ENCODE measurements at regions not wholly inside any gene's neighbourhood (a gene's known extent, or its start where the extent isn't known, plus 50 kb on each side); places are given as distances from the start of the nearest gene placed in this dataset.
"Not testable (repeated sequence)": the region's sequence is repeated elsewhere in the genome, so short reads cannot be mapped to it uniquely, and the experiment has no call there.

DNA sequence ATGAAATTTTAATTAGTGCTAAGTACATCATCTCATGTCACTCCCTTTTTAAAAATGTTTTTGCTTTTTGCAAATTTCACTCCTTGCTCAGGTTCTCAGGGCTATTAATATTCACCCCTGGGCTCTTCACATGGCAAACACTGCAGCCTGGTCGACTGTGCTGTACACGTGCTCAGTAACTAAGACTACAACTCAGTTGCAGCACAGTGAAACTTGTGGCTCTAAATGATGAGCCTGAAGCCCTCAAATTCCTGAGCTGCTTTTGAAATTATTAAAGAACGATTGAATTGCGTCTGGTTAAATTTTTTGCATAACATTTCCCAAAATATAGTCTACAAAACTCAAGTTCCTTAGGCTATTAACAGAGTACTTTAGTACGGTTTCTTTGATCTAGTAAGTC is 159.3 kb upstream of the C2CD4B start:
- DNase-seq (ENCODE audit: low spot score): no peak

DNA sequence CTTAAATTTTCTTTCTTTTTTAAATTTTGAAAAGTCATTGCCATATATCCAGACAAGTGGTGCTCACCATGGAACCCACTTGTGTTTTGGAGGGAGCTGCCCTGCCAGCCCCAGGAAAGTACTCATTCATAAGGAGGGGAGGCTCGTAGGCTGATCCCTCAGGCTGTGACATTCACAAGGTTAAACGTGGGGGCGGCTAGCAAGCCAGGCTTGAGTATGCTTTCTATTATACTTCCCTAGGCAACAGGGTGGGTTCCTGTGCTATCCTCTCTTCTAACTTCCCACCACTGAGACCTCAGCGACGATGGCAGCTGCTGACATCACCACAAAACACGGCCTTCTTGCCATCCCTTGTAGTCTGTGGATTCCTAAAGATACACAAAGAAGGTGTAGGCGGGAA is 160.5 kb upstream of the C2CD4B start:
- DNase-seq (ENCODE audit: low spot score): no peak

DNA sequence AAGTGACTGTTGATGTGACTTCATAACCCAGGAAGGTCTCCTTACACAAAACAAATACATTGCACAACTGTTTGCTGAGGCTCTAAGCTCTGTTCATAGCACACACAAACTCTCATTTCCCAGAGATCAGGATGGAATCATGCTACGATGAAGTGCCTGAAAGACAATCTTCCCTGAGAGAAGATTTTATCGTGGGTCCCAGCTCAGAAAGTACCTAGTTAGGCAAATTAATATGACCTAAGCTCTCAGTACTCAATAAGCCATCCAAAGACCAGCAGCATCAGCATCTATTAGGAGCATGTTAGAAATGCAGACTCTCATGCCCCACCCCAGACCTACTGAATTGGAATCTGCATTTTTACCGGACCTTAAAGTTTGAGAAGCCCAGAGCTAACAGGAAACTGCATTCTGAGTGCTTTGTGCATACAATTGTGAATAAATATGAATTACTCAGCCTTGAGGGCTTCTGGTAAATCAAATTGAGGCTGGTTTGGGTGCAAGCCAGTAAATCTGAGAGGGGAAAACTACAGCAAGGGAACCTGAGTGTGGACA is 161.5 kb upstream of the C2CD4B start:
- no peak for DNase-seq (ENCODE audit: low spot score)

DNA sequence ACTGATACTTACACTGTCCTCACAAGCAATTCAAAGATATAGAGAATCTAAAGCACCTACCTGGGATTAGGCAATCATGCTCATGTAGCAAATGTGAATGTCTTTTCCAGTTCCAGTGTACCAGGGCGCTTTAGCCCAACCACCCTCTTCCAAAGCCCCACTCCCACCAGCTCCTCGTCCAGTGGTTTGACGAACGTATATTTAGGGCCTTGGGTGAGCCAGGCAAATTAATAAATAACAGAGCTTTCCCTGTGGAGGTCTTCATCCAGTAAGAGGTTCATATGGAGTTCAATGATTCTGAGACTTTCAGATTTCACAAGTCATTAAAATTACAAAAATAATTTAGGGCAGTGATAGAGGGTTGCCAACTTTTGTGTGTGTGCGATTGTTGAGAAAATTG is 162.3 kb upstream of the C2CD4B start:
- DNase-seq (ENCODE audit: low spot score): no peak

DNA sequence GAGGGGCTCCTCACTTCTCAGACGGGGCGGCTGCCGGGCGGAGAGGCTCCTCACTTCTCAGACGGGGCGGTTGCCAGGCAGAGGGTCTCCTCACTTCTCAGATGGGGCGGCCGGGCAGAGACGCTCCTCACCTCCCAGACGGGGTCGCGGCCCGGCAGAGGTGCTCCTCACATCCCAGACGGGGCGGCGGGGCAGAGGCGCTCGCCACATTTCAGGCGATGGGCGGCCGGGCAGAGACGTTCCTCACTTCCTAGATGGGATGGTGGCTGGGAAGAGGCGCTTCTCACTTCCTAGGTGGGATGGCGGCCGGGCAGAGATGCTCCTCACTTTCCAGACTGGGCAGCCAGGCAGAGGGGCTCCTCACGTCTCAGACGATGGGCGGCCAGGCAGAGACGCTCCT is 167.4 kb upstream of the C2CD4B start:
- DNase-seq (ENCODE audit: low spot score): not testable (repeated sequence)

DNA sequence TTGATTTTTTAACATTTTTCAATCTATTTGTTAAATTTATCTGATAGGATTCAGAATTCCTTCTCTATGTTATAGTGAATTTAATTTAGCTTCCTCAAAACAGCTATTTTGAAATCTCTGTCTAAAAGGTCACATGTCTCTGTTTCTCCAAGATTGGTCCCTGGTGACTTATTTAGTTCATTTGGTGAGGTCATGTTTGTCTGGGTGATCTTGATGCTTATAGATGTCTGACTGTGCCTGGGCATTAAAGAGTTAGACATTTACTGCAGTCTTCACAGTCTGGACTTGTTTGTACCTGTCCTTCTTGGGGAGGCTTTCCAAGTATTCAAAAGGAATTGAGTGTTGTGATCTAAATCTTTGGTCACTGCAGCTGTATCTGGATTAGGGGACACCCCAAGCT is 169.5 kb upstream of the C2CD4B start:
- no peak for DNase-seq (ENCODE audit: low spot score)

DNA sequence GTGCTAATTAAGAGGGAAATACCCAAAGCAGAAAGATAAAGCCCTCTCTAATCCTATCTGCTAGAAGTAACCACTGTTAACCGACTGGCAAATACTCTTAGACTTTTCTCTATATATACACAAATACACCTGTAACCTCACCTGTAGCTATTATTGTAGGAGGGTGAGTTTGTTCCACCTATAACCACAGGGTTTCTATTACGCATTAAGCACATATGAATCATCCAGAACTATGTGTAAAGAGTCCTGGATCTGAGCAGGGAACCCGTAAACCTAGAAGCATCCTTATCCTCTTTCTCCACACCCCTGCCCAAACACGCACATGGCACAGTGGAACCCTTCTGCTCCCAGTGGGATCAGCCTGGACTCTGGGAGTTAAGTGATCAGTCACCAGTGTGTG is 172.8 kb upstream of the C2CD4B start:
- DNase-seq (ENCODE audit: low spot score): no peak

DNA sequence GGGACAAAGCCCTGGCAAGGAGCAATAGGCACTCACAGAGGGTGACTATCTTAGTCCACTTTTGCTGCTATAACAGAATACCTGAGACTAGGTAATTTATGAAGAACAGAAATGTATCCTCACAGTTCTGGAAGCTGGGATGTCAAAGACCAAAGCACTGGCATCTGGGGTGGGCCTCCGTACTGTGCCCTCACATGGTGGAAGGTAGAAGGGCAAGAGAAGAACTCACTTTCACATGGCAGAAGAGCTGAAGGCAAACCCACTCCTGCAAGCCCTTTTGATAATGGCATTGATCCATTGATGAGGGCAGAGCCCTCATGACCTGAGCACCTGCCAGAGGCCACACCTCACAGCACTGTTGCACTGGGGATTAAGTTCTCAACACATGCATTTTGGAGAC is 173.4 kb upstream of the C2CD4B start:
- no peak for DNase-seq (ENCODE audit: low spot score)

DNA sequence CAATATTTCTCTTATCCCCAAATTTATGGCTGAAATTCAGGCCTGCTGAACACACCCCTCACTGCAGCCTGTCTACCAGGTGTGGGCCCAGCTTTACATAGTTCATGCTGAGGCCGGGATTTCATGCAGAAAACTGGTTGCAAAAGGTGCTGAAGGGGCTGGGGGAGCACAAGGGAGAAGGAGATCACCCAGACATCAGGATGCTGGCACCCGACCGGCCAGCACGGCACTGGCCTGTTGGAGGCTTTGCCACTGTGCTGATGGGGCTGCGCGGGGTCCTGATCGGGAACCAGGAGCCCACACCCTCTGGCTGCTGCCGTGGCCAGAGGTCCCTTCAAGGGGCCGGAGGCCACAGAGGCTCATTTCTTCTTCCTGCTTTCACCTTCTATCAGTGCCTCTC is 177.9 kb upstream of the C2CD4B start:
- DNase-seq (ENCODE audit: low spot score): no peak

DNA sequence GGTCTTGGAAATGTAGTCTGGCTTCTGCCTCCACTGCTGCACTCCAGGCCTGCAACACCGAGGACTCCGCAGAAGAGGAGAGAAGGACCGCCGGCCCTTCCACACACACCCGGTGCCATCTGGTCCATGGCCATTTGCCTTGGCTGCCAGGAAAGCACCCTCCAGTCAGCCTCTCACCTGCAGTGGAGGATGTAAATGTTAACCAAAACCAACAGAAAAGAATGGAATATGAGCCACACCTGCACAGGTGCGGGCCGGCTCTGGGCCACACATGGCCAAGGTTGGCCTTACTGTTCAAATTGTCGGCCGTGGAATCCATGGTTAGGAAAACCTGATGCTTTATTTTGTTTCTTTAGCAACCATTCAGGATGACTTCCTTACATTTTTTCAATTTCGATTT is 178.3 kb upstream of the C2CD4B start:
- no peak for DNase-seq (ENCODE audit: low spot score)

DNA sequence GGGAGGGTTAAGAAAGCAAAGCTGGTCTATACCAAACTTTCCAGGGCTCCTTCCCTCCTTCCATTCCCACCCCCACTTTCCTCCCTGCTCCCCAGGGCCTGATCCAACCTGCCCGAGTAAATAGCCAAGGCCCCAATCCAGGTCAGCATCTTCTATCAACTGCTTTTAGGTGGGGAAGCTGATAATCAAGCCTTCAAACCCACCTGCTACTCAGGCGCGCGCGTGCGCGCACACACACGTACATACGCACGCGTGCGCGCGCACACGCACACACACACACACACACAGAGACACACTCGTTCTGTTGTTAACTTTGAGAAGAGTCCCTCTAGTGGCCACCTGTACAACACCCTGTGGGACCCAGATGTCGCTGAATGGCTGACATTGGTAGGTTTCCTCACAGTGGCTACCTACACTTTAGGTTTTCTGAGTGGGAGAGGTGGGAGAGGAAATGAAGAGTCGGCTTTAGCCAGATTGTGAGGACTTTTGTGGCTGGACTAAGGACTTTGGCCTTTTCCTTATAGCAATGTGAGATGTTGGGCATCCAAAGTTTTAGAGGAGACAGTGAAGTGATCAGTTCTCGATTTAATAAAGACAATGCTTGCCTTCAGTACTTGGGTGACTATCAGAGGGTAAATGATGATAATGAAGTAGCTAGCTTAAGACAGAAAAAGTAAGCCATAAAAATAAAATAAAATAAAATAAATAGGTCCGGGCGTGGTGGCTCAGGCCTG is 179.9 kb upstream of the C2CD4B start:
- DNase-seq (ENCODE audit: low spot score): peak; percentile 14

DNA sequence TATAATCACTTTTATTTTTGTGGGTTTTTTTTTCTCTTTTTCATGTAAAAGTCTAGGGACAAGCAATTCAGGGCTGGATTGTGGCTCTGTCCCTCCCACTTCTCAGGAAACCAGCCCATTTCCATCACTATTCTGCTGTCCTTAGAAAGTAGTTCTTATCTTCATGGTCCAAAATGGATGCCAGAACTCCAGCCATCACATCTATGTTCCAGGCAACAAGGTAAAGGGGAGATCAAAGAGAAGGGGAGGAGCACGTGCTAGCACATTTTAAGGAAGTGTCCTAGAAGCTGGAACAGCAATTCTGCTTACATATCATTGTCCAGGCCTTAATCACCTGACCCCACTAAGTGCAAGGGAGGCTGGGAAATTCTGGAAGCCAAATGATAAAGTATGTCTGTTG is 181.1 kb upstream of the C2CD4B start:
- DNase-seq (ENCODE audit: low spot score): no peak

DNA sequence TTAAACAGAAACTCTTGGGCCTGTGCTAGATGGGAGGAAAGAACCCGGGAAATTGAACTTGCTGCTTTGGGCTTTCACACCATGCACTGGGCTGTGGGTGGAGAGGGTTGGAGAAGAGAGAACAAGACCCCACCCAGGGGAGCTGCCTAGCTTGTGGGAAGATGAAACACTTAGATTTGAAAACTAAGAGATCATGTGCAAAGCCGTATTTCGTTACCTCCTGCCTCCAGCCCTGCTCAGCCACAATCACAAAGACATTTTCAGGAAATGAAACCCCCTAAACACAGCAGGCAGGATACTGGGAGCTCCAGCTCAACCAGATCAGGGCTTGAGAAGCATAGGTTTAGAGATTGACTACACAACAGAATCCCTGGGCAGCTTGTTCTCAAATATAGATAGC is 183.0 kb upstream of the C2CD4B start:
- no peak for DNase-seq (ENCODE audit: low spot score)

DNA sequence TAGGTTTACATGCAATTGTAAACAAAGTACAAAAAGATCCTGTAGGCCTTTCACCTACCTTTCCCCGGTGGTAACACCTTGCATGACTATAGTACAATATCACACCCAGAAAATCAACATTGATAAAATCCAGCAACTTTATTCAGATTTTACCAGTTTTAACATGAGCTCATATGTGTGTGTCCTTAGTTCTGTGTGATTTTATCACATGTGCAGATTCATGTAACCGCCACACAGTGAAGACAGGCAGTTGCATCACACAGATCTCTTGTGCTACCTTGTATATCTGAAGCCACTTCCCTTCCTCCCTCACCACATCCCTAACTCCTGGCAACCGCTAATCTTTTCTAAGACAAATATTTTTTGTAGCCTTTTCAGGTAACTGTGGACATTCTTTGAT is 183.5 kb upstream of the C2CD4B start:
- no peak for DNase-seq (ENCODE audit: low spot score)

DNA sequence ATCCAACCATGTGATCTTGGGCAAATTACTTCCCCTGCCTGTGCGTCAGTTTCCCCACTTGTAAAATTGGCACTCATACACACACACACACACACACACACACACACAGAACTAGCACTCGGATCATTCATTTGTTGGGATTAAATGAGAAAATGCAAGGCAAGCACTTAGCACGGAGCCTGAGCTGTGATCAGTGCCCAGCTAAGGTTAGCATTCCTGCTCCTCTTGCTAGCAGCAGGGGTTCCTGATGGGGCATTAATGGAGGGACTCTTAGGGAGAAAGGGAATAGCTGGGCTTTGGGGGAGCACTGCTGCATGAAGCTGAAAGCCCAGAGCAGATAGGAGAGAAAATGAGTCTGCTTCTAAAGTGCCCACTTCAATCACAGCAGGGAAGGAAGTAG is 187.7 kb upstream of the C2CD4B start:
- DNase-seq (ENCODE audit: low spot score): no peak

DNA sequence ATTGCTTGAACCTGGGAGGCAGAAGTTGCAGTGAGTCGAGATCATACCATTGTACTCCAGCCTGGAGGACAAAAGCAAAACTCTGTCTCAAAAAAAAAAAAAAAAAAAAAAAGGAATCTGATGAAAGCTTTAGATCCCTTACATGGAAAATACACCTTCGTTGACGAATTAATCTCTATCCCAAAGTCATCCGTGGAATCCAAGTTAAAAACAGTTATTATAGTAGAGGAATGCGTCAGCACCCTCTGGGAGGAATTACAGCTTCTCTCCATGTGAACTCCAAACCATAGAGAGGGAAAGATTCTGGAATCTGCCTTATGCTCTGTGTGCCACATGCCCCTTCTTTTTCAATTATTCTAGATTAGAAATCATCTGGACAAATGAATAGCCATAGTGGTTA is 192.3 kb upstream of the C2CD4B start:
- no peak for DNase-seq (ENCODE audit: low spot score)

DNA sequence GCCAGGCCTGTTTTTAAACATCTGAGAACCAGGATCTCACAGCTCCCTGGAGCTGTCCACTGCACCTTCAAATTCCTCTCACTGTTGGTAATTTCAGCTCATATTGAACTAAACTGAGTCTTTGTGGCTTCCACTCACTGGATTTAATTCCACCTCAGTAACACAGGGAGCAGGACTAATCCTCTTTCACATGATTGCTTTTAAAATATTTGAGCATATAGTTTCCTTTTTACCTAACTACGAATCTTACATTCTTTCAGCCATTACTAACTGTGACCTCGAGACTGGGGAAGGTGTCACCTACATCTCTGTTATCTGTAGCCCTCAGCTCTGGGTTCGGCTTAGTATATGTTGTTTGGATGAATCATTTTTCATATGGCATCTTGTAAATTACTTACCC is 194.3 kb upstream of the C2CD4B start:
- no peak for DNase-seq (ENCODE audit: low spot score)

DNA sequence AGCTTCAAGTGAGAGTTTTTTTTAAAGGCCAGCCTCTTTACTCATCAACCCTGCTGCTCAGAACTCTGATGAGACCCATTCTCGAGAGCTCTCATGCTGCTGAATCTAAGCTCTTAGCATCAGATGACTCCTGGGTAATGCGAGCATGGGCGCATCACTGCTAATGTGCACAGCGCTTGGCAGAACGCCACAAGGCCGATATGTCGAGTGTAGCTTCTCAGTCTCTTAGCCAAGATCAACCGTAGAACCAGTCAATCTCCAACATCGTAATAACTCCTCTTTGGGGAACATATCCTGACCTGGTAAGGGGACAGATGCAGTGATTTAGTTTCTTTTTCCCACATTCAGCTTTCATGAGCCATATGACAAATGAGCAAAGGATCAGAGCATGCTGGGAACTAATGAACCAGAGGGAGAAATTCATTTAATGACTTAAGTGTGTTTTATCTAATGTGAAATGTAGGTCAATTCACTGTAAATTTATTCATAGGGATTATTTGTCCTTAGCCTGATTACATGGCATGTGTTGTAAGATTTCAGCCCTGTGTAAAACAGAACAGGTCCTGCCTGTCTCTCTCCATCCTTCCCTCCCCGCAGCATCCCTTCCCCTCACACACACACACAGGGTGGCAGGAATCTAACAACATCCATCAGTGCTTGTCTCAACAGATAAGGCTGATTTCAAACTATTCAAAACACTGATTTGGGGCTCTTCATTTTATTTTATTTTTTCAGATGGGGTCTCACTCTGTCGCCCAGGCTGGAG is 195.4 kb upstream of the C2CD4B start:
- DNase-seq (ENCODE audit: low spot score): no peak

DNA sequence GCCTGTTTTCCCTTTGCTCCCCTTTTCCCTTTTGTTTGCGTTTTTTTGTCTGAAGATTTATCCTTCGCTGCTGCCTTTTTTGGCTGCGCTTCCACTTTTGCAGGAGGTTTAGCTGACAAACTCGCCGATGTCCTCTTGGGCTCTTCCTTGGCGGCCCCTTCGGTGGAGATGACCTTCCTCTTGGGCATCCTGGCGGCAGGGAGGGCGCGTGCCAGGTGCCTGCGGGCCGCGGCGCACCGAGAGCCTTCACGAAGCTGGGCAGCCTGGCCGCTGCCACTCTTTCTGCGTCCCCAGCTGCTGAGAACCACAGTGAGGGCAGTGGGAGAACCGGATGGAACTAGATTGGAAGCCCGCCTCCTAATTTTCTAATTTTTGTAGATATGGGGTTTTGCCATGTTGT is 197.1 kb upstream of the C2CD4B start:
- no peak for DNase-seq (ENCODE audit: low spot score)

DNA sequence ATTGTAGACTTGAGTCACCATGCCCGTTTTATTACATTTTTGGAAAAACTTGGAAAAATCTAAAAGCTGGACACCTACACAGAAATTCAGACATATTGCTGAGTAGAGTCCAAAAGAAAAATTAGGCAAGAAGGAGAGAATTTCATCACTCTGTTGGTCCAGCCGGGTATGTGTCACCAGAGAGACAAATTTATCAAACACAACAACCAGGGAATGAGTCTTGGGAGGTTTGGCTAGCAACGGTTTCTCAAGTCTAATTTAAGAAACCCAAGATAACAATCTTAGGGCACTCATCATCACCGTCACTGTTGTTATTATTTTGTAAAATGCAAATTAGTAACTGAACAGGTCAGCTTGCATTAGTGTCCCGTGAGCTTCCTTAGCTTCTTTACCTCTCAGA is 197.5 kb upstream of the C2CD4B start:
- no peak for DNase-seq (ENCODE audit: low spot score)

DNA sequence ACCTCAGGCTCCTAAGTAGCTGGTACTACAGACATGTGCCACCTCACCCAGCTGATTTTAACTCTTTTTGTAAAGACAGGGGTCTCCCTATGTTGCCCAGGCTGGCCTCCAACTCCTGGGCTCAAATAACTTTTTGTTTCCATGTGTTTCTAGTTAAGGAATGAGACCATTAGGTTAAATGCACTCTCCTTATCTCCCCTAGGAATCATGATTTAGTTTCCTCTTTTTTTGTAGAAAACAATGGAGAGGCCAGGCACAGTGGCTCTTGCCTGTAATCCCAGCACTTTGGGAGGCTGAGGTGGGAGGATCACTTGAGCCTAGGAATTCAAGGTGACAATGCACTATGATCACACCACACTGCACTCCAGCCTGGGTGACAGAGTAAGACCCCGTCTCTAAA is 198.8 kb upstream of the C2CD4B start:
- no peak for DNase-seq (ENCODE audit: low spot score)

DNA sequence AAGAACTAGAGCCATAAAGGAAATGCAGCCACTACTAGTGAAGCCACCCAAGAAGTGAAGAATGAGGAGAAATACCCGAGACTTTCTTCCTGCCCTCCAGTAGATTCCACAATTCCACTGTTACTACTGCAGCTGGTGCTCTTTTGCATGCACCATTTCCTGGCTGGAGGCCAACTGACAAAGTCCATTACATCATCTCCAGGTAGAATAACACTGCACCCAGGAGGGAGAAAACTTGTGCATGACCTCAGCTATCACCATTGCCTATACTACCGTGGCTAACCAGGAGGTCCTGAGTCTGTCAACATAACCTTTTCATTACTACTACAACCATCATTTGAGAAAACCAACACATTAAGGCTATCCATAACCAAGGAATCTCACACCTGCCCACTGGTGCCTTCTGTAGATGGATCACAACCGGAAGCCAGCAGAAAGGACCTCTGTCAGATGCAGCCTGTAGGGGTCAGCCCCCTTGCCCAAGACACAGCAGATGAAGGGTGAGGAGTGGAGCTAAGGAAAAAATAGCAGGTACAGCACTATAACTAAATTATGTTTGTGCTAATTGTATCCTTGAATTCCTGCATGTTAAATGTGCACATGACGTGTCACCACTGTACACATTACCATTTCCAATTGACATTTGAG is 200.8 kb upstream of the C2CD4B start:
- DNase-seq (ENCODE audit: low spot score): no peak

DNA sequence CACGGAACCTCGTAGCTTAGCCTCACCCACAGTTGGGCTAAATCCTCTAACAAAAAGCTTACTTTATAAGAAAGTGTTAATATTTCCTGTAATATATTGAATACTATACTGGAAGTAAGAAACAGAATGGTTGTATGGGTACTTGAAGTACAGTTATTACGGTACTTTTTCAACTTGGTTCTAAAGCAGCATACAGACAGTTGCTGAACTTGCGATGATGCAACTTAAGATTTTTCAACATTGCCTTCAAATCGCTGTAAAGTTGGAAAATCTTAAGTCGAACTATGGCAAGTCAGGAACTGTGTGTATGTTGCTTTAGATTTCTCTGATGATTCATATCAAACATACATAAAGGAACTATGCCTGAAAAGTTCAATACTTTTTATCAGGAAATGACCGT is 204.4 kb upstream of the C2CD4B start:
- DNase-seq (ENCODE audit: low spot score): no peak

All from hematopoietic multipotent progenitor cell treated with erythropoietin and hydrocortisone succinate and interleukin-3 and kit ligand, for 17 days (in vitro differentiated cells).